Fibroblast of villous mesenchyme (primary cell): ENCODE measurements at regions not wholly inside any gene's neighbourhood (a gene's known extent, or its start where the extent isn't known, plus 50 kb on each side); places are given as distances from the start of the nearest gene placed in this dataset.

ENCODE experiments used
- DNase-seq: peaks from one replicate; pipeline ENCODE4 v3.0.0-alpha.2; 2010; ENCODE audit warnings: low read depth
- H3K4me3 ChIP-seq: 2 replicates; pipeline ENCODE4 v1.5.1; 2011; ENCODE audit warnings: low read depth, mild to moderate bottlenecking, low read length
- CTCF ChIP-seq: IDR thresholded peaks from 2 replicates; pipeline ENCODE4 v1.5.1; 2012; ENCODE audit warnings: low read depth, mild to moderate bottlenecking, low read length; ENCODE audit not compliant: insufficient read depth

DNA sequence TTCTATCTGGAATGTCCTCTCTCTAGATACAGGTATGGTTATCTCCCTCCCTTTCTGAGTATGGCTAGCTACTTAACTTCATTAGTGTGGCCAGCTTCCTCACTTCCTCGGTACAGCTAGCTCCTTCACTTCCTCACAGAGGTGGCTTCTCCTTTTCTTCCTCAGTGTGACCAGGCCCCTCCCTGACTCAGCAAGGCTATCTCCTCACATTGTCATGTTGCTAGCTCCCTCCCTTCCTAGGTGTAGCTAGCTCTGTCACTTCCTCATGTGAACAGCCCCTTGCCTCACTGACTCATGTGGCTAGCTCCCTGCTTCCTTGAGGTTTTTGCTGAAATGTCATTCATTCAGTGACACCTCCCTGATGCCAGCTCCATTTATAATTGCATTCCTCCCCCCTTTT is 67.3 kb upstream of the DDIT4L start:
- no peak for DNase-seq
- H3K4me3 ChIP-seq, result no peak overlapping the region
- no peak for TF ChIP-seq CTCF

GRCh38 chr4:100254237-100254636 is 64.0 kb upstream of the DDIT4L start:
- TF ChIP-seq CTCF, result no peak
- no peak for DNase-seq
- H3K4me3 ChIP-seq, result no peak overlapping the region

DNA sequence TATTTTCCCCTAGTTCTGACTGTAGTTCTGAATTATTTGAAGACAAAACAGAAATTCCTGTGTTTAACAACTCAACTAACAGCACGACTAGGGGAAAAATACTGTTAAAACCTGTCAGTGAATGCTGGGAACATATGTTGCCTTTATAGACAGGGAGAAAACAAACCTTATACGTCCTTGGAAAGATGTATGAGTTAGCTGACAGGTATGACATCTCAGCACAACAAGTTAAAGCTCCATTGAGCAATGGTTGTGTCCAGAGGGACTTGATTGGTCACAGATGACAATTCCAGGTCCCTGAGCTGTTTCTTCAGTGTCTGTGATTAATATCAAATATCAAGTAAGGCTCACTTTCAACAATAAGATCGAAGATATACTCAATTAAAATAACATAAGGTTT is 58.2 kb upstream of the DDIT4L start:
- no peak for DNase-seq
- H3K4me3 ChIP-seq, result no peak overlapping the region
- TF ChIP-seq CTCF, result no peak

DNA sequence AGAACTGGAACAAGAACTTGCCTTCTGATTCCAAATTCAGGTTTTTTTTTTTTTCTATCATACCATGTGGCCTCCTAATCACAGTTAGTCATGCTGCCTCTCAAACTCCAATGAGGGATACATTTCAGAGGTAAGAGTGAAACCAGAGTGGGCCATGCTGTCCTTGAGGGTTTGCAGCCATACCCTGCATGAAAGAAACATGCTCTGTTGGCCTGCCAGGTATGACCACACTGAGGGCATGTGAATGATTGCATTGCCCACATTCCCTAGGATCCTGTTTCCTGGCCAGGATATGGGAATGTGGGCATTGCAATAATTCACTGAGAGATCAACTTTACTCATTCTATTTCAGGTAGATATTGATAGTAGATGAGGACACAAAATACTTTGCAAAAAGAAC is 56.4 kb upstream of the DDIT4L start:
- TF ChIP-seq CTCF, result no peak
- no peak for DNase-seq
- H3K4me3 ChIP-seq, result no peak overlapping the region

DNA sequence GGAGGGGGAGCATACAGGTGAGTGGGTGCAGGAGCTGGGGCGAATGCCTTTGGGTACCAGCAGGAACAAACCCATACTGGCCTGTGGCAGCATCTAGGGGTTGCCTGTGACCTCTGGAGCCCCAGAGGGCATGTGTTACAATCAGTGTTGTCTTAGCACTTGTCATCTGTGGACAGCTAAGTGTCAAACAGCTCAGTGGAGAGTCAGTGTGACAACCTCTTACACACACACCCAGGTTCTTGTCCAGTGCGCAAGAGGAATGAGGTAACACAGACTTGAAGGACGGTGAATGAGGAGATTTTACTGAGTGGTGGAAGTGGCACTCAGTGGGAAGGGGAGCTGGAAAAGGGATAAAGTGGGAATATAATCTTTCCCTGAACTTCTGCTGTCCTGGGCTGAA is 54.1 kb upstream of the DDIT4L start:
- no peak for DNase-seq
- H3K4me3 ChIP-seq, result no peak overlapping the region
- TF ChIP-seq CTCF, result no peak
